Heart left ventricle (tissue), 13 donors: ENCODE measurements at regions not wholly inside any gene's neighbourhood (a gene's known extent, or its start where the extent isn't known, plus 50 kb on each side); places are given as distances from the start of the nearest gene placed in this dataset.

Experiments
- CTCF ChIP-seq, 12 donors: fragments of 200-600 bp; sonication (generic) in 4 of 12; IDR thresholded peaks; one replicate each; pipeline versions ENCODE4 v1.5.0 to v1.8.0; 2018 to 2022; ENCODE audit warnings: antibody characterized with exemption in 12 of 12, mild to moderate bottlenecking in 5 of 12
- POLR2A ChIP-seq, 2 donors: fragments of 450-650 bp; IDR thresholded peaks; one replicate each; pipeline ENCODE4 v1.6.1; 2017; ENCODE audit warnings: antibody characterized with exemption in 2 of 2, mild to moderate bottlenecking in 2 of 2, moderate library complexity in 2 of 2
- donor health status: ischemic (EF 13 %, LVEDD 7.1; RV severe dilation, severe dysfunction).
- donor health status: DM: no; HTN: yes; CAD: no.
- donor health status: DM: no; HTN: no; CAD: no.
- donor health status: ischemic (EF 25% LVEDD 6.9; RV normal size, moderate dysfunction).
- donor health status: ischemic (EF 25% LVEDD 5.7; RV mildly dilated, moderate dysfunction).
- donor health status: ischemic (EF 35%, LVEDD 5.7; RV mildly dilated, moderate dysfunction).
- donor health status: nonischemic (EF 11% LVEDD 7.7; RV severe dilation, severe dysfunction).
- donor health status: DM: yes; HTN: yes; CAD: no.
- donor health status: PGD.
- donor health status: ischemic (EF 29% LVEDD 5.4; RV normal size, mild dysfunction).
- donor health status: nonischemic (EF 23%, LVEDD 6.1; RV moderate dilation, normal function).

- TF ChIP-seq CTCF (IDR thresholded peaks at IDR 0.05) (no peak), POLR2A (IDR thresholded peaks at IDR 0.05) (no peak)
Observed at GRCh38 chr2:147714582-147714981, 130.2 kb upstream of the ACVR2A start.
